ENCODE measurements at regions not wholly inside any gene's neighbourhood (a gene's known extent, or its start where the extent isn't known, plus 50 kb on each side); places are given as distances from the start of the nearest gene placed in this dataset.

- no peak overlapping the region for H3K27ac ChIP-seq
- TF ChIP-seq CTCF (conservative IDR thresholded peaks at IDR 0.05) (no peak), ZFX (IDR thresholded peaks at IDR 0.05) (no peak)
Observed at GRCh38 chr11:45597097-45597496, 68.3 kb downstream of the CHST1 start.

GRCh38 chr11:45596571-45596970 is 68.9 kb downstream of the CHST1 start:
- no peak overlapping the region for H3K27ac ChIP-seq
- TF ChIP-seq ZFX (IDR thresholded peaks at IDR 0.05) (no peak), CTCF (conservative IDR thresholded peaks at IDR 0.05) (no peak)

- no peak overlapping the region for H3K27ac ChIP-seq
- TF ChIP-seq CTCF (conservative IDR thresholded peaks at IDR 0.05) (no peak), ZFX (IDR thresholded peaks at IDR 0.05) (no peak)
Observed at GRCh38 chr11:45593992-45594391, 71.4 kb downstream of the CHST1 start.

GRCh38 chr11:45592636-45593035 is 72.8 kb downstream of the CHST1 start:
- H3K27ac ChIP-seq: no peak overlapping the region
- TF ChIP-seq CTCF (conservative IDR thresholded peaks at IDR 0.05): no peak
- no peak for TF ChIP-seq ZFX (IDR thresholded peaks at IDR 0.05)

GRCh38 chr11:45590743-45591142 is 74.7 kb downstream of the CHST1 start:
- TF ChIP-seq ZFX (IDR thresholded peaks at IDR 0.05) (no peak), CTCF (conservative IDR thresholded peaks at IDR 0.05) (no peak)
- no peak overlapping the region for H3K27ac ChIP-seq

- TF ChIP-seq CTCF (conservative IDR thresholded peaks at IDR 0.05) (no peak), ZFX (IDR thresholded peaks at IDR 0.05) (no peak)
- H3K27ac ChIP-seq: no peak overlapping the region
Observed at GRCh38 chr11:45585205-45585604, 80.2 kb downstream of the CHST1 start.

- H3K27ac ChIP-seq: no peak overlapping the region
- TF ChIP-seq ZFX (IDR thresholded peaks at IDR 0.05) (no peak), CTCF (conservative IDR thresholded peaks at IDR 0.05) (no peak)
Observed at GRCh38 chr11:45583981-45584566, 81.3 kb downstream of the CHST1 start.

Data from C4-2B (cell line).